ENCODE measurements at regions not wholly inside any gene's neighbourhood (a gene's known extent, or its start where the extent isn't known, plus 50 kb on each side); places are given as distances from the start of the nearest gene placed in this dataset.

DNA sequence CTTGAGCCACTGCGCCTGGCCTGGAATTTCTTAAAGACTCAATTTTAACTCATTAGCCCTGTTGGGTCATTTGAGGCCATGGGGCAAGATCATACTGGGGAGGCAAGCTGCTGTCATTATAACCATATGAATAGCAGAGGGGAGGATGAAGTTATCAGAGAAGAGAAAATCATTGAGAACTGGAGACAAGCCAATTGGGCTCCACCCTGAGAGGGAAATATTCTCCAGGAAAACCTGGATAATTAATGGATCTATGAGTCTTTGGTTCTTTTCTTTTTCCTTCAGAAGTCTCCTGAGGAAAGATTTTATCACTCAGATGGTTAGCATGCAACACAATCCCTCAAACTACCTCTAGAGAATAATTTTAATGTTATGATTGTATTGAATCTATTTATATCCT lies 569.6 kb upstream of the TUSC1 start:
- Mint-ChIP-seq H3K27ac (no peak overlapping the region), H3K36me3 (ENCODE audit: low read depth) (no peaks in the 10 kb centered on the region), H3K4me3 (no peak overlapping the region), H3K9me3 (peaks cover 17% of the 10 kb centered on the region), H3K27me3 (no peaks in the 10 kb centered on the region), H3K4me1 (no peaks in the 10 kb centered on the region)
- ChIA-PET CTCF (interaction anchor here (0.8 kb wide), 1 partner anchor 79 kb away, joined by 3 read pairs; no protein-coding TSS in a partner anchor), POLR2A (no interaction called here)
- no peak for DNase-seq

GRCh38 chr9:26244661-26245451 lies 566.6 kb upstream of the TUSC1 start:
- Mint-ChIP-seq H3K36me3 (ENCODE audit: low read depth) (no peaks in the 10 kb centered on the region), H3K4me3 (no peak overlapping the region), H3K27ac (no peak overlapping the region), H3K27me3 (no peaks in the 10 kb centered on the region), H3K4me1 (no peaks in the 10 kb centered on the region), H3K9me3 (peaks cover 14% of the 10 kb centered on the region)
- ChIA-PET CTCF (no interaction called here), POLR2A (no interaction called here)
- DNase-seq: no peak

GRCh38 chr9:26243726-26244125 lies 565.5 kb upstream of the TUSC1 start:
- ChIA-PET CTCF (no interaction called here), POLR2A (no interaction called here)
- Mint-ChIP-seq H3K27me3 (no peaks in the 10 kb centered on the region), H3K36me3 (ENCODE audit: low read depth) (no peaks in the 10 kb centered on the region), H3K4me3 (no peak overlapping the region), H3K9me3 (peaks cover 7% of the 10 kb centered on the region), H3K4me1 (no peaks in the 10 kb centered on the region), H3K27ac (no peak overlapping the region)
- DNase-seq: no peak

DNA sequence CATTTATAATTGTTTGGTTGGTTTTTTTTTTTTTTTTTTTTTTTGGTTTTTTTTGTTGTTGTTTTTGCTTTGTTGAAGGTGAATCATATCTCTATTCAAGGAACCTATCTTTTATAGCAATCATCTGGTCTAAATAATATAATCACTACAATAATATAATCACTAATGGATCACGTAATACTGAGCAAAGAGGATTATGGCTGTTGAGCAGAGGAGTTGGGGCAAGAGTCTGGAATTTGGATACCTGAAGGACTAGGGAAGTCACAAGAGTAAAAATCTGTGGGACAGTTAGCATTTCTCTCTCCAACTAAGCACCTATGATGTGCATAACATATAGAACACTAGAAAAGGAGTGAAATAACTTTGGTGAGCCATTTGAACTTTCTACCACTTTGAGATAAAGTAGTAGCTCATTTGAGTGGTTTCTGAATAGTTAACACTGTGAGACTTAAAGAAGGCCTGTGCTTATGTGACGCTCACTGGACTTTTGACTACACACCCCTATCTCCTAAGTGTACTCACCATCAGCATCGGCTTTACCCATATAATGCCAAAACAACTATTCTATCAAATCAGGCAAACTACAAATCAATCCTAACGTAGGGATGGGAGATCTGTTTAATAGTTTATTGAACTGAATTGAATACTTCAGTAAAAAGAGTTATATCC lies 564.9 kb upstream of the TUSC1 start:
- H3K4me3 Mint-ChIP-seq: no peak overlapping the region
- H3K27me3 Mint-ChIP-seq: no peaks in the 10 kb centered on the region
- DNase-seq: no peak
- no peak overlapping the region for H3K27ac Mint-ChIP-seq
- ChIA-PET CTCF (no interaction called here), POLR2A (no interaction called here)
- H3K36me3 Mint-ChIP-seq (ENCODE audit: low read depth): no peaks in the 10 kb centered on the region
- H3K9me3 Mint-ChIP-seq: peaks cover 7% of the 10 kb centered on the region
- no peaks in the 10 kb centered on the region for H3K4me1 Mint-ChIP-seq

GRCh38 chr9:26240020-26240419 lies 561.8 kb upstream of the TUSC1 start:
- ChIA-PET CTCF (no interaction called here), POLR2A (no interaction called here)
- DNase-seq: no peak
- Mint-ChIP-seq H3K27ac (no peak overlapping the region), H3K4me3 (no peak overlapping the region), H3K27me3 (no peaks in the 10 kb centered on the region), H3K36me3 (ENCODE audit: low read depth) (no peaks in the 10 kb centered on the region), H3K9me3 (no peaks in the 10 kb centered on the region), H3K4me1 (no peaks in the 10 kb centered on the region)

DNA sequence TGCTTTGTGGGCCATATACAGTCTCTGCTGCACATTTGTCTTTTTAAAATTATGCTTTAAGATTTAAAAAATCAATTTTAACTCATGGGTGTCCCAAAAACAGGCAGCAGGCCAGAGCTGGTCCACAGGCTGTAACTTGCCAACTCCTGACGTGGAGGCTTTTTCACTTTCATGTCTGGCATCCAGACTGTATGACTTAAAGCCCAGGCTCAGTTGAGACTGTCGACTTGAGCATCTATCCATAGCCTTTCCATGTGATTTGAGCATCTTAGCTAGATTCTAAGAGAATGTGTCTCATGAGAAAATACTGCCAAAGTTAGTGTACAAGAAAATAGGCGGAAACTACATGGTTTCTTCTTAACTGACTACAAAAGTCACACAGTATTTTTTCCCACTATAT lies 559.0 kb upstream of the TUSC1 start:
- Mint-ChIP-seq H3K27ac (no peak overlapping the region), H3K4me1 (no peaks in the 10 kb centered on the region), H3K36me3 (ENCODE audit: low read depth) (no peaks in the 10 kb centered on the region), H3K4me3 (no peak overlapping the region), H3K27me3 (no peaks in the 10 kb centered on the region), H3K9me3 (no peaks in the 10 kb centered on the region)
- ChIA-PET POLR2A (no interaction called here), CTCF (no interaction called here)
- no peak for DNase-seq

DNA sequence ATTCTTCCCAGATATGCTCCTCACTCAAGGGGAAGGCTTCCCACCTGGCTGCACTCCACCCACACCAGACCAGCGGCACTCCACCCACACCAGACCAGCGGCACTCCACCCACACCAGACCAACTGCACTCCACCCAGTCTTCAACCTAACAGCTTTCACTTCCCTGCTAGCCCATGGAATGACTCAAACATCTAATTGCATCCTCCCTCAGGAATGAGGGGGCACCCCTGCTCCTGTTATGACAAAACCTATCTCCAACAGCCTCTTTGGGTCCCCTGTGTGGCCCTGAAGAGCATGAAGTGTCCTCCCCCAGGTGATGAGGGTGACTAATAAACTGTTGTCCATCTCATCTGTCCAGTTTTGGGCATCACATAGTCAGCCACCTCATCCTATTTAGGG lies 556.6 kb upstream of the TUSC1 start:
- DNase-seq: no peak
- H3K9me3 Mint-ChIP-seq: no peaks in the 10 kb centered on the region
- H3K4me1 Mint-ChIP-seq: no peaks in the 10 kb centered on the region
- H3K27me3 Mint-ChIP-seq: no peaks in the 10 kb centered on the region
- ChIA-PET CTCF (no interaction called here), POLR2A (no interaction called here)
- no peak overlapping the region for H3K4me3 Mint-ChIP-seq
- H3K27ac Mint-ChIP-seq: no peak overlapping the region
- no peaks in the 10 kb centered on the region for H3K36me3 Mint-ChIP-seq (ENCODE audit: low read depth)

DNA sequence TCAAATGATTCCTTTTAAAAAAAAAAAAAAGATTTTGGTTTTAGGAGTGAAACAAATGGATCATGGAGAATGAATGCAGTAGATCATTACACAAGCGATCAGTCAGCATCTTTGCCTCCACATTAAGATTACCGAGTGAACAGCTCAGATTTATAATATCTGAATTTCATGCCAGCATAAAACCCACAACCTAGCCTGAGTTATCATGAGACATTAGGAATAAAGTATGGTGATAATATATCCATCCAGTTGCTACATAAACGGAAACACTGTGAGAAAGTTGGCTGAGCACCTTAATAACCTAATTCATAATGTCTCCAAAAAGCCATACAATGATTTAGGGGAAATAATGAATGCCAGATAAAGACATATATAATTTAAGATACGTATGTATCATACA lies 553.1 kb upstream of the TUSC1 start:
- H3K4me3 Mint-ChIP-seq: no peak overlapping the region
- ChIA-PET POLR2A (no interaction called here), CTCF (no interaction called here)
- DNase-seq: no peak
- no peaks in the 10 kb centered on the region for H3K36me3 Mint-ChIP-seq (ENCODE audit: low read depth)
- H3K4me1 Mint-ChIP-seq: no peaks in the 10 kb centered on the region
- peaks cover 6% of the 10 kb centered on the region for H3K9me3 Mint-ChIP-seq
- no peaks in the 10 kb centered on the region for H3K27me3 Mint-ChIP-seq
- H3K27ac Mint-ChIP-seq: no peak overlapping the region

GRCh38 chr9:26229324-26230054 lies 551.2 kb upstream of the TUSC1 start:
- CTCF ChIA-PET: no interaction called here

GRCh38 chr9:26228273-26228672 lies 550.0 kb upstream of the TUSC1 start:
- Mint-ChIP-seq H3K9me3 (peaks cover 6% of the 10 kb centered on the region), H3K4me3 (no peak overlapping the region), H3K27me3 (no peaks in the 10 kb centered on the region), H3K36me3 (ENCODE audit: low read depth) (no peaks in the 10 kb centered on the region), H3K27ac (no peak overlapping the region), H3K4me1 (no peaks in the 10 kb centered on the region)
- ChIA-PET POLR2A (no interaction called here), CTCF (no interaction called here)
- DNase-seq: no peak

More at GRCh38 chr9:26229324-26230054, 551.2 kb upstream of the TUSC1 start:
- H3K27me3 Mint-ChIP-seq: no peaks in the 10 kb centered on the region
- H3K4me1 Mint-ChIP-seq: no peaks in the 10 kb centered on the region
- no peak overlapping the region for H3K27ac Mint-ChIP-seq
- no peak for DNase-seq
- no peaks in the 10 kb centered on the region for H3K36me3 Mint-ChIP-seq (ENCODE audit: low read depth)
- peaks cover 6% of the 10 kb centered on the region for H3K9me3 Mint-ChIP-seq
- H3K4me3 Mint-ChIP-seq: no peak overlapping the region
- POLR2A ChIA-PET: no interaction called here

- no peak for DNase-seq
- ChIA-PET CTCF (no interaction called here), POLR2A (no interaction called here)
- H3K36me3 Mint-ChIP-seq (ENCODE audit: low read depth): no peaks in the 10 kb centered on the region
- H3K4me1 Mint-ChIP-seq: no peaks in the 10 kb centered on the region
- no peak overlapping the region for H3K4me3 Mint-ChIP-seq
- H3K9me3 Mint-ChIP-seq: peaks cover 14% of the 10 kb centered on the region
- H3K27me3 Mint-ChIP-seq: no peaks in the 10 kb centered on the region
- H3K27ac Mint-ChIP-seq: no peak overlapping the region
These were observed 543.0 kb upstream of the TUSC1 start for GRCh38 chr9:26221290-26221689.

- Mint-ChIP-seq H3K36me3 (ENCODE audit: low read depth) (no peaks in the 10 kb centered on the region), H3K27me3 (no peaks in the 10 kb centered on the region), H3K4me3 (no peak overlapping the region), H3K4me1 (no peaks in the 10 kb centered on the region), H3K27ac (no peak overlapping the region), H3K9me3 (peaks cover 15% of the 10 kb centered on the region)
- no peak for DNase-seq
- CTCF ChIA-PET: interaction anchor here (1.0 kb wide), 1 partner anchor 9 kb away, joined by 3 read pairs; no protein-coding TSS in a partner anchor
- POLR2A ChIA-PET: no interaction called here
These were observed 542.1 kb upstream of the TUSC1 start for GRCh38 chr9:26220367-26220766.

DNA sequence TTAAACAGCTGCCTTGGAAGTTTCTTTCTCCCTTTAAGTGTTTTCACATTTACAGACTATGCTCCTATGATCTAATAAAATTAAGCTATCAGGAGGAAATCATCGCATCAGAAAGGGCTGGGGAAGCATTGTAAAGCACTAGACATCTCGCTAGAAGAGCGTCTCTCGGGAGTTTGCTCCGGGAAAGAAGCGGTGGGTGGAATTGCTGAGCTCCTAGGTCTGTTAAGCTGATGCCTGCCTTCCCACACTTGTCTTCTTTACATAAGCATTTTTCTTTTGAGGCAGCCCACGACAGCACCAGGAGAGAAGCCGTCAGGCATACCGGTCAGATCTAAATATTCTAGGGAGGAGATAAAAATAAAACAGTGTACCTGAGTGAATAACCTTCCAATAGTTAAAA lies 541.7 kb upstream of the TUSC1 start:
- Mint-ChIP-seq H3K27ac (no peak overlapping the region), H3K4me1 (no peaks in the 10 kb centered on the region), H3K27me3 (no peaks in the 10 kb centered on the region), H3K36me3 (ENCODE audit: low read depth) (no peaks in the 10 kb centered on the region), H3K4me3 (no peak overlapping the region), H3K9me3 (peaks cover 15% of the 10 kb centered on the region)
- ChIA-PET POLR2A (no interaction called here), CTCF (interaction anchor here (1.0 kb wide), 1 partner anchor 9 kb away, joined by 3 read pairs; no protein-coding TSS in a partner anchor)
- no peak for DNase-seq

Data from activated CD4-positive, alpha-beta memory T cell treated with anti-CD3 and anti-CD28 coated beads, Interleukin-2, amount 10 ng/mL, durations not matched to agents 7 days and 5 days (primary cell).